Fibroblast of pulmonary artery (primary cell): ENCODE measurements at regions not wholly inside any gene's neighbourhood (a gene's known extent, or its start where the extent isn't known, plus 50 kb on each side); places are given as distances from the start of the nearest gene placed in this dataset.
A peak's percentile ranks its signal among the peaks of the same experiment; 100 is the strongest.

Experiments
- DNase-seq: peaks from one replicate; pipeline ENCODE4 v3.0.0-alpha.2; 2010; ENCODE audit warnings: low read depth
- H3K4me3 ChIP-seq: replicated peaks from 2 replicates; pipeline ENCODE4 v1.5.1; 2011; ENCODE audit warnings: low read depth, mild to moderate bottlenecking, control low read depth, low read length, moderate library complexity
- TF ChIP-seq, protein P1 (sequence below): IDR thresholded peaks from 2 replicates; pipeline ENCODE4 v1.5.1; 2011; ENCODE audit warnings: mild to moderate bottlenecking, control low read depth, low read length, inconsistent platforms; ENCODE audit errors: missing control alignments

DNA sequence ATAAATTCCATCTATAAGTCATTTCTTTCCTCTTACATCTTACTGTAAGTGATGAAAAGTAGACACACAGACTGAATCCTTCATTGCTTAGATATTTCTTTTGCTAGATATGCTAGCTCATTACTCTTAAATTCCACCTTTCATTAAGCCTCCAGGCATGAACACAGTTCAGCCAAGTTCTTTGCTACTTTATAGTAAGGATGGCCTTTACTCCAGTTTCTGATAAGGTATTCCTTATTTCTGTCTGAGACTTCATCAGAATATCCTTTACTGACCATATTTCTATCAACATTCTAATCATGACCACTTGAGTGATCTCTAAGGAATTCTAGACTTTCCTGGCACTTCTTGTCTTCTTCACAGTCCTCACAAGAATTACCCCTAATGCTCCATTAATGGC lies 191.7 kb upstream of the KCTD3 start:
- H3K4me3 ChIP-seq: no peak overlapping the region
- TF ChIP-seq, protein P1, sequence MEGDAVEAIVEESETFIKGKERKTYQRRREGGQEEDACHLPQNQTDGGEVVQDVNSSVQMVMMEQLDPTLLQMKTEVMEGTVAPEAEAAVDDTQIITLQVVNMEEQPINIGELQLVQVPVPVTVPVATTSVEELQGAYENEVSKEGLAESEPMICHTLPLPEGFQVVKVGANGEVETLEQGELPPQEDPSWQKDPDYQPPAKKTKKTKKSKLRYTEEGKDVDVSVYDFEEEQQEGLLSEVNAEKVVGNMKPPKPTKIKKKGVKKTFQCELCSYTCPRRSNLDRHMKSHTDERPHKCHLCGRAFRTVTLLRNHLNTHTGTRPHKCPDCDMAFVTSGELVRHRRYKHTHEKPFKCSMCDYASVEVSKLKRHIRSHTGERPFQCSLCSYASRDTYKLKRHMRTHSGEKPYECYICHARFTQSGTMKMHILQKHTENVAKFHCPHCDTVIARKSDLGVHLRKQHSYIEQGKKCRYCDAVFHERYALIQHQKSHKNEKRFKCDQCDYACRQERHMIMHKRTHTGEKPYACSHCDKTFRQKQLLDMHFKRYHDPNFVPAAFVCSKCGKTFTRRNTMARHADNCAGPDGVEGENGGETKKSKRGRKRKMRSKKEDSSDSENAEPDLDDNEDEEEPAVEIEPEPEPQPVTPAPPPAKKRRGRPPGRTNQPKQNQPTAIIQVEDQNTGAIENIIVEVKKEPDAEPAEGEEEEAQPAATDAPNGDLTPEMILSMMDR: no peak
- DNase-seq: no peak

DNA sequence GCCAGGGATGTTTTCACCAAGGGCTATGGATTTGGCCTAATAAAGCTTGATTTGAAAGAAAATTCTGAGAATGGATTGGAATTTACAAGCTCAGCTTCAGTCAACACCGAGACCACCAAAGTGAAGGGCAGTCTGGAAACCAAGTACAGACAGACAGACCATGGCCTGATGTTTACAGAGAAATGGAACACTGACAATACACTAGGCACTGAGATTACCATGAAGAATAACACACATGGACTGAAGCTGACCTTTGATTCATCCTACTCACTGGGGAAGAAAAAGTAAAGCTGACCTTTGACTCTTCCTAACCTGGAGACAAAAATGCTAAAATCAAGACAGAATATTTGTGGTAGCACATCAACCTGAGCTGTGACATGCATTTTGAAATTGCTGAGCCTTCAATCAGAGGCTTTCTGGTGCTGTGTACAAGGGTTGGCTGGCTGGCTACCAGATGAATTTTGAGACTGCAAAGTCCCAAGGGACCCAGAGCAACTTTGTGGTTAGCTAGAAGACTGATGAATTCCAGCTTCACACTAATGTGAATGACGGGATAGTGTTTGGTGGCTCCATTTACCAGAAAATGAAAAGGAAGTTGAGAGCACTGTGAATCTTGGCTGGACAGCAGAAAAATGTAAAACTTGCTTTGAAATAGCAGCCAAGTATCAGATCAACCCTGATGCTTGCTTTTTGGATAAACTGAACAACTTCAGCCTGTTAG lies 190.4 kb upstream of the KCTD3 start:
- no peak overlapping the region for H3K4me3 ChIP-seq
- TF ChIP-seq, protein P1: no peak
- DNase-seq: peak; percentile 14

DNA sequence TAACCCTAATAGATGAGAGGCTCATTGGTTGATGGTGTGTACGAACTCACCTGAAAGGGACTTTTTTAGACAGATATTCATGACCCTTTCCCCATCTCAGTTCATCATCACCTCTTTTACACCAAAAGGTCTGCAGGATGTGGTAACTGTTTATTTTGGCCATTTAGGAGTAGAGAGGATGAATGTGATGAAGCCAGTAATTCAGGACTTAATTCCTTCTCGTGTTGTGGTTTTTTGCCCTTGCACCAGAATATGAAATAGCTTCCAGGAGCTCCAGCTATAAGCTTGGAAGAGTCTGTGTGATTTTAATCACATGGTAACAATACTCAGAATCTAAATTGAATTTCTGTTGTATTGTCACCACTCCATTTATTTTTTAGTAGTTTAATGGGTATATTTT lies 189.4 kb upstream of the KCTD3 start:
- DNase-seq: no peak
- TF ChIP-seq, protein P1: no peak
- no peak overlapping the region for H3K4me3 ChIP-seq

DNA sequence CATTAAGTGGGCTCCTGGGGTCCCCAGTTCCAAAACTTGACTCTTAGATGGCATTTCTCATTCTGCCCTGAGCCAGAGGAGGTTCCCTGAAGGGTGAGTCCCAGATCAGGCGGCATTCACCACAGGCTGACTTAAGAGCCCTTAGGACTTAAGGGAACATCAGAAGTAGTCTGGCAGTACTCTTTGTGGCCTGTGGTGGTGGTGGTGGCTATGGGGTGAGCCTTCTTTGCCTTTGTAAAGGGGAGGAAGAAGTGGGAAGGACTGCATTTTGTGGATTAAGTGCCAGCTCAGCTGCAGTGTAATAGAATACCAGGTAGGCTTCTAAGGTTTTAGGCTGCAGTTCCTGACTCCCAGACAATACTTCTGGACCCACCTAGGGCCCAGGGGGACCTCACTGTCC lies 186.5 kb upstream of the KCTD3 start:
- H3K4me3 ChIP-seq: no peak overlapping the region
- no peak for DNase-seq
- TF ChIP-seq, protein P1: no peak

DNA sequence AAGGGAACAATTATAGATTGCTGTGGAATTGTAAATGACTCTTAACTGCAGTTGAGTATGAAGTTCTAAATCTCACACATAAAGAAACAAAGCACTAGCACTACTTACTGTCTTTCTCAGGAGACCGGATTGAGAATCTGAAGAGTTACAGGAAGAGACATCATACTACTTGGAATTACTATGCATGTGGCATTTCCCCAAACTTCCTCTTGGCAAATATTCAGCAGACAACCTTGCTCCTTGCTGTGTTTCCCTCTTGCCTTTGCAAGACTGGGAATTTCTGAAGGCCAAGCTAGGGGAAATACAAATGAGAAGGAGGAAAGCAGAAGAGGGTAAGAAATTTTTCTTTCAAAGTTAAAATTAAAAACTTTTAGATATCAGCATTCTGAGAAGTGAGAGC lies 173.6 kb upstream of the KCTD3 start:
- H3K4me3 ChIP-seq: no peak overlapping the region
- no peak for DNase-seq
- TF ChIP-seq, protein P1: no peak

DNA sequence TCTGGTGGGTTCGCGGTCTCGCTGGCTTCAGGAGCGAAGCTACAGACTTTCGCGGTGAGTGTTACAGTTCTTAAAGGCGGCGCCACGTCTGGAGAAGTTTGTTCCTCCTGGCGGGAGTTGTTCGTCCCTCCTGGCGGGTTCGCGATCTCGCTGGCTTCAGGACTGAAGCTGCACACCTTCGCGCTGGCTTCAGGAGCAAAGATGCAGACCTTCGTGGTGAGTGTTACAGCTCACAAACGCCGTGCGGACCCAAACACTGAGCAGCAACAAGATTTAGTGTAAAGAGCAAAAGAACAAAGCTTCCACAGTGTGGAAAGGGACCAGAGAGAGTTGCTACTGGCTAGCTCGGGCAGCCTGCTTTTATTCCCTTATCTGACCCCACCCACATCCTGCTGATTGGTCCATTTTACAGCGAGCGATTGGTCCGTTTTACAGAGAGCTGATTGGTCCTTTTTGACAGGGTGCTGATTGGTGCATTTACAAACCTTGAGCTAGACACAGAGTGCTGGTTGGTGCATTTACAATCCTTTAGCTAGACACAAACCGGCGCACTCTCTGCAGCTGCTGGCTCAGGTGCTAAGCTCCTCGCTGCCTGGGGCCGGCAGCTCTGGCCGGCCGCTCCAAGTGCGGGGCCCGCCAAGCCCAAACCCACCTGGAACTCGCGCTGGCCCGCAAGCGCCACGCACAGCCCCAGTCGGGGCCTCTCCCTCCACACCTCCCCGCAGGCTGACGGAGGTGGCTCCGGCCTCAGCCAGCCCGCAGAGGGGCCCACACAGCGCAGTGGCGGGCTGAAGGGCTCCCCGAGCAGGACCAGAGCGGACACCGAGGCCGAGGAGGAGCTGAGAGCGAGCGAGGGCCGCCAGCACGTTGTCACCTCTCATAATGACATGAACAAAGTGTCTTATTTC lies 172.8 kb upstream of the KCTD3 start:
- H3K4me3 ChIP-seq: no peak overlapping the region
- TF ChIP-seq, protein P1: no peak
- no peak for DNase-seq
